ENCODE measurements at regions not wholly inside any gene's neighbourhood (a gene's known extent, or its start where the extent isn't known, plus 50 kb on each side); places are given as distances from the start of the nearest gene placed in this dataset.
A peak's percentile ranks its signal among the peaks of the same experiment; 100 is the strongest.

DNA sequence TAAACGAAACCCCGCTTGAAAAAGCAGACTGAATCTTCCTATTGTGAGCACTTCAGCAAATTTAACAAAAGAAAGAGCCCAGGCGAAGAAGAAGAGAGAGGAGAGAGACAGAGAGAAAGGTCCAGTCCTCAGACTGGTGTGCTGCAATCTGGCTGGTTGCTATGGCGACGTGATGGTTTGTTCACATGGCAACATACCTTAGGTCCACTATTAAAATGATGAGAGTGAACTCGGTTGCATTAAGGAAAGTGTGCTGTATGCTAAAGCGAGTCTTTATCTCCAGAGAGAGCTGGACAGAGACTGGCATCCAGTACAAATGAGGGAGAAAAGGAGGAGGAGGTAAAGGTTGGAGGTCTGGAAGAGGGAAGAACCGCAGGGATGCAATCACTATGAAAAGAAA lies 271.8 kb upstream of the ZFHX3 start:
- Histone ChIP-seq H3K27me3 (ENCODE audit: low read depth, low read length) (0 out of 2 replicates have a peak, but pooled peaks cover 7% of the 10 kb centered on the region), H3K9ac (ENCODE audit: low read length) (no peak overlapping the region), H3K79me2 (ENCODE audit: low read length) (no peaks in the 10 kb centered on the region), H2AFZ (ENCODE audit: low read depth, low read length) (no peak overlapping the region), H3K36me3 (replicated peaks; ENCODE audit: low read depth, low read length) (no peaks in the 10 kb centered on the region), H3K27ac (ENCODE audit: low read length) (no peak overlapping the region), H4K20me1 (ENCODE audit: insufficient read depth, low read length) (no peaks in the 10 kb centered on the region), H3K4me1 (ENCODE audit: low read length) (peaks cover 22% of the 10 kb centered on the region), H3K4me2 (ENCODE audit: low read length) (no peak overlapping the region), H3K9me3 (ENCODE audit: insufficient read depth, low read length) (no peaks in the 10 kb centered on the region), H3K4me3 (ENCODE audit: low read length) (no peak overlapping the region)
- no peak for TF ChIP-seq CTCF (IDR thresholded peaks at IDR 0.05; ENCODE audit: low read depth, low read length)
- no peak for TF ChIP-seq EZH2phosphoT487 (IDR thresholded peaks at IDR 0.05; ENCODE audit: low read depth)

- no peak overlapping the region for H3K9ac ChIP-seq (ENCODE audit: low read length)
Observed at GRCh38 chr16:73319261-73319660, 271.3 kb upstream of the ZFHX3 start.

GRCh38 chr16:73317321-73317857 lies 269.5 kb upstream of the ZFHX3 start:
- Histone ChIP-seq H3K36me3 (replicated peaks; ENCODE audit: low read depth, low read length) (no peaks in the 10 kb centered on the region), H3K9ac (ENCODE audit: low read length) (no peak overlapping the region), H3K79me2 (ENCODE audit: low read length) (no peaks in the 10 kb centered on the region), H3K27ac (ENCODE audit: low read length) (no peak overlapping the region), H3K4me3 (ENCODE audit: low read length) (no peak overlapping the region), H3K4me1 (ENCODE audit: low read length) (peaks cover 22% of the 10 kb centered on the region), H2AFZ (ENCODE audit: low read depth, low read length) (no peak overlapping the region), H3K4me2 (ENCODE audit: low read length) (no peak overlapping the region), H3K27me3 (ENCODE audit: low read depth, low read length) (0 out of 2 replicates have a peak, but pooled peaks cover 7% of the 10 kb centered on the region), H3K9me3 (ENCODE audit: insufficient read depth, low read length) (no peaks in the 10 kb centered on the region), H4K20me1 (ENCODE audit: insufficient read depth, low read length) (no peaks in the 10 kb centered on the region)
- TF ChIP-seq CTCF (IDR thresholded peaks at IDR 0.05; ENCODE audit: low read depth, low read length) (no peak), EZH2phosphoT487 (IDR thresholded peaks at IDR 0.05; ENCODE audit: low read depth) (no peak)

More at GRCh38 chr16:73319261-73319660, 271.3 kb upstream of the ZFHX3 start:
- Histone ChIP-seq H3K4me1 (ENCODE audit: low read length) (peaks cover 22% of the 10 kb centered on the region), H4K20me1 (ENCODE audit: insufficient read depth, low read length) (no peaks in the 10 kb centered on the region), H3K27ac (ENCODE audit: low read length) (no peak overlapping the region), H3K4me3 (ENCODE audit: low read length) (no peak overlapping the region), H2AFZ (ENCODE audit: low read depth, low read length) (no peak overlapping the region), H3K9me3 (ENCODE audit: insufficient read depth, low read length) (no peaks in the 10 kb centered on the region), H3K27me3 (ENCODE audit: low read depth, low read length) (0 out of 2 replicates have a peak, but pooled peaks cover 7% of the 10 kb centered on the region), H3K36me3 (replicated peaks; ENCODE audit: low read depth, low read length) (no peaks in the 10 kb centered on the region), H3K79me2 (ENCODE audit: low read length) (no peaks in the 10 kb centered on the region), H3K4me2 (ENCODE audit: low read length) (no peak overlapping the region)
- TF ChIP-seq CTCF (IDR thresholded peaks at IDR 0.05; ENCODE audit: low read depth, low read length): no peak
- no peak for TF ChIP-seq EZH2phosphoT487 (IDR thresholded peaks at IDR 0.05; ENCODE audit: low read depth)

- peak overlapping the region; percentile 45 for H3K4me3 ChIP-seq (ENCODE audit: low read length)
- no peaks in the 10 kb centered on the region for H3K27me3 ChIP-seq (ENCODE audit: low read depth, low read length)
- H3K27ac ChIP-seq (ENCODE audit: low read length): no peak overlapping the region
- no peaks in the 10 kb centered on the region for H3K79me2 ChIP-seq (ENCODE audit: low read length)
- no peak overlapping the region for H3K9ac ChIP-seq (ENCODE audit: low read length)
- H3K4me2 ChIP-seq (ENCODE audit: low read length): peak overlapping the region; percentile 77
- peak overlapping the region; percentile 14; the same call in 1 of the 2 replicates for H2AFZ ChIP-seq (ENCODE audit: low read depth, low read length)
- no peaks in the 10 kb centered on the region for H4K20me1 ChIP-seq (ENCODE audit: insufficient read depth, low read length)
- H3K9me3 ChIP-seq (ENCODE audit: insufficient read depth, low read length): no peaks in the 10 kb centered on the region
- no peak for TF ChIP-seq CTCF (IDR thresholded peaks at IDR 0.05; ENCODE audit: low read depth, low read length)
- no peak for TF ChIP-seq EZH2phosphoT487 (IDR thresholded peaks at IDR 0.05; ENCODE audit: low read depth)
- peaks cover 22% of the 10 kb centered on the region for H3K4me1 ChIP-seq (ENCODE audit: low read length)
- H3K36me3 ChIP-seq (replicated peaks; ENCODE audit: low read depth, low read length): no peaks in the 10 kb centered on the region
Observed at GRCh38 chr16:73315645-73316044, 267.7 kb upstream of the ZFHX3 start.
